ENCODE measurements at regions not wholly inside any gene's neighbourhood (a gene's known extent, or its start where the extent isn't known, plus 50 kb on each side); places are given as distances from the start of the nearest gene placed in this dataset.
"Not testable (repeated sequence)": the region's sequence is repeated elsewhere in the genome, so short reads cannot be mapped to it uniquely, and the experiment has no call there.

- no peaks in the 10 kb centered on the region for H3K36me3 ChIP-seq (ENCODE audit: insufficient read depth, low read length)
- peaks cover 6% of the 10 kb centered on the region; the same call in 1 of the 2 replicates for H3K9me3 ChIP-seq (ENCODE audit: control insufficient read depth, insufficient read depth, low read length)
- peaks cover 20% of the 10 kb centered on the region for H3K4me1 ChIP-seq (ENCODE audit: insufficient read depth, low read length)
- H3K9ac ChIP-seq (ENCODE audit: low read depth, low read length) = no peak overlapping the region
Measured at GRCh38 chr12:125324861-125325490, 259.7 kb downstream of the AACS start.

- no peak overlapping the region for H3K9ac ChIP-seq (ENCODE audit: low read depth, low read length)
- peaks cover 18% of the 10 kb centered on the region for H3K4me1 ChIP-seq (ENCODE audit: insufficient read depth, low read length)
- H3K9me3 ChIP-seq (ENCODE audit: control insufficient read depth, insufficient read depth, low read length) = peaks cover 6% of the 10 kb centered on the region; the same call in 1 of the 2 replicates
- no peaks in the 10 kb centered on the region for H3K36me3 ChIP-seq (ENCODE audit: insufficient read depth, low read length)
Measured at GRCh38 chr12:125329239-125330102, 264.2 kb downstream of the AACS start.

- Histone ChIP-seq H3K36me3 (ENCODE audit: insufficient read depth, low read length) (no peaks in the 10 kb centered on the region), H3K9me3 (ENCODE audit: control insufficient read depth, insufficient read depth, low read length) (peaks cover 6% of the 10 kb centered on the region; the same call in 1 of the 2 replicates), H3K4me1 (ENCODE audit: insufficient read depth, low read length) (peaks cover 6% of the 10 kb centered on the region), H3K9ac (ENCODE audit: low read depth, low read length) (peak overlapping the region; percentile 81)
Measured at GRCh38 chr12:125330645-125331341, 265.6 kb downstream of the AACS start.

- no peaks in the 10 kb centered on the region for H3K36me3 ChIP-seq (ENCODE audit: insufficient read depth, low read length)
- peak overlapping the region; percentile 81 for H3K9ac ChIP-seq (ENCODE audit: low read depth, low read length)
- H3K9me3 ChIP-seq (ENCODE audit: control insufficient read depth, insufficient read depth, low read length) = peaks cover 6% of the 10 kb centered on the region; the same call in 1 of the 2 replicates
- H3K4me1 ChIP-seq (ENCODE audit: insufficient read depth, low read length) = peaks cover 6% of the 10 kb centered on the region
Measured at GRCh38 chr12:125331342-125332052, 266.3 kb downstream of the AACS start.

- peaks cover 5% of the 10 kb centered on the region; the same call in 1 of the 2 replicates for H3K9me3 ChIP-seq (ENCODE audit: control insufficient read depth, insufficient read depth, low read length)
- H3K4me1 ChIP-seq (ENCODE audit: insufficient read depth, low read length) = peaks cover 6% of the 10 kb centered on the region
- no peaks in the 10 kb centered on the region for H3K36me3 ChIP-seq (ENCODE audit: insufficient read depth, low read length)
- H3K9ac ChIP-seq (ENCODE audit: low read depth, low read length) = no peak overlapping the region
Measured at GRCh38 chr12:125332900-125333299, 267.7 kb downstream of the AACS start.

GRCh38 chr12:125336246-125336645 lies 271.0 kb downstream of the AACS start:
- Histone ChIP-seq H3K36me3 (ENCODE audit: insufficient read depth, low read length) (no peaks in the 10 kb centered on the region), H3K9ac (ENCODE audit: low read depth, low read length) (no peak overlapping the region), H3K9me3 (ENCODE audit: control insufficient read depth, insufficient read depth, low read length) (no peaks in the 10 kb centered on the region), H3K4me1 (ENCODE audit: insufficient read depth, low read length) (no peaks in the 10 kb centered on the region)

GRCh38 chr12:125340791-125341190 lies 275.6 kb downstream of the AACS start:
- no peak overlapping the region for H3K9ac ChIP-seq (ENCODE audit: low read depth, low read length)
- peaks cover 4% of the 10 kb centered on the region; the same call in 1 of the 2 replicates for H3K4me1 ChIP-seq (ENCODE audit: insufficient read depth, low read length)
- H3K36me3 ChIP-seq (ENCODE audit: insufficient read depth, low read length) = no peaks in the 10 kb centered on the region
- no peaks in the 10 kb centered on the region for H3K9me3 ChIP-seq (ENCODE audit: control insufficient read depth, insufficient read depth, low read length)

- no peaks in the 10 kb centered on the region for H3K36me3 ChIP-seq (ENCODE audit: insufficient read depth, low read length)
- no peak overlapping the region for H3K9ac ChIP-seq (ENCODE audit: low read depth, low read length)
- H3K9me3 ChIP-seq (ENCODE audit: control insufficient read depth, insufficient read depth, low read length) = no peaks in the 10 kb centered on the region
- peaks cover 4% of the 10 kb centered on the region; the same call in 1 of the 2 replicates for H3K4me1 ChIP-seq (ENCODE audit: insufficient read depth, low read length)
Measured at GRCh38 chr12:125341422-125341821, 276.2 kb downstream of the AACS start.

- Histone ChIP-seq H3K9ac (ENCODE audit: low read depth, low read length) (no peak overlapping the region), H3K36me3 (ENCODE audit: insufficient read depth, low read length) (no peaks in the 10 kb centered on the region), H3K9me3 (ENCODE audit: control insufficient read depth, insufficient read depth, low read length) (no peaks in the 10 kb centered on the region), H3K4me1 (ENCODE audit: insufficient read depth, low read length) (peaks cover 15% of the 10 kb centered on the region)
Measured at GRCh38 chr12:125343649-125344048, 278.4 kb downstream of the AACS start.

GRCh38 chr12:125346362-125346761 lies 281.1 kb downstream of the AACS start:
- Histone ChIP-seq H3K9ac (ENCODE audit: low read depth, low read length) (no peak overlapping the region), H3K4me1 (ENCODE audit: insufficient read depth, low read length) (peaks cover 15% of the 10 kb centered on the region), H3K9me3 (ENCODE audit: control insufficient read depth, insufficient read depth, low read length) (no peaks in the 10 kb centered on the region), H3K36me3 (ENCODE audit: insufficient read depth, low read length) (no peaks in the 10 kb centered on the region)

- Histone ChIP-seq H3K9ac (ENCODE audit: low read depth, low read length) (no peak overlapping the region), H3K4me1 (ENCODE audit: insufficient read depth, low read length) (peaks cover 9% of the 10 kb centered on the region), H3K9me3 (ENCODE audit: control insufficient read depth, insufficient read depth, low read length) (peaks cover 11% of the 10 kb centered on the region), H3K36me3 (ENCODE audit: insufficient read depth, low read length) (no peaks in the 10 kb centered on the region)
Measured at GRCh38 chr12:125351788-125352187, 286.6 kb downstream of the AACS start.

- not testable (repeated sequence) for H3K9ac ChIP-seq (ENCODE audit: low read depth, low read length); H3K4me1 ChIP-seq (ENCODE audit: insufficient read depth, low read length); H3K36me3 ChIP-seq (ENCODE audit: insufficient read depth, low read length)
- peaks cover 11% of the 10 kb centered on the region for H3K9me3 ChIP-seq (ENCODE audit: control insufficient read depth, insufficient read depth, low read length)
Measured at GRCh38 chr12:125353002-125353401, 287.8 kb downstream of the AACS start.

- H3K4me1 ChIP-seq (ENCODE audit: insufficient read depth, low read length) = no peaks in the 10 kb centered on the region
- no peak overlapping the region for H3K9ac ChIP-seq (ENCODE audit: low read depth, low read length)
- peaks cover 11% of the 10 kb centered on the region for H3K9me3 ChIP-seq (ENCODE audit: control insufficient read depth, insufficient read depth, low read length)
- H3K36me3 ChIP-seq (ENCODE audit: insufficient read depth, low read length) = no peaks in the 10 kb centered on the region
Measured at GRCh38 chr12:125353871-125354270, 288.6 kb downstream of the AACS start.

- no peaks in the 10 kb centered on the region for H3K4me1 ChIP-seq (ENCODE audit: insufficient read depth, low read length)
- peaks cover 11% of the 10 kb centered on the region for H3K9me3 ChIP-seq (ENCODE audit: control insufficient read depth, insufficient read depth, low read length)
- H3K9ac ChIP-seq (ENCODE audit: low read depth, low read length) = no peak overlapping the region
- no peaks in the 10 kb centered on the region for H3K36me3 ChIP-seq (ENCODE audit: insufficient read depth, low read length)
Measured at GRCh38 chr12:125355614-125356013, 290.4 kb downstream of the AACS start.

Data from ES-I3 (cell line).